ENCODE measurements at regions not wholly inside any gene's neighbourhood (a gene's known extent, or its start where the extent isn't known, plus 50 kb on each side); places are given as distances from the start of the nearest gene placed in this dataset.
A peak's percentile ranks its signal among the peaks of the same experiment; 100 is the strongest.
"Not testable (repeated sequence)": the region's sequence is repeated elsewhere in the genome, so short reads cannot be mapped to it uniquely, and the experiment has no call there.

- DNase-seq (ENCODE audit: low read depth in 4 of 4, low spot score in 3 of 4): peak in 1 of 4 donors; percentile 17
Measured at GRCh38 chr5:62933261-62933660, 354.6 kb downstream of the LRRC70 start.

DNA sequence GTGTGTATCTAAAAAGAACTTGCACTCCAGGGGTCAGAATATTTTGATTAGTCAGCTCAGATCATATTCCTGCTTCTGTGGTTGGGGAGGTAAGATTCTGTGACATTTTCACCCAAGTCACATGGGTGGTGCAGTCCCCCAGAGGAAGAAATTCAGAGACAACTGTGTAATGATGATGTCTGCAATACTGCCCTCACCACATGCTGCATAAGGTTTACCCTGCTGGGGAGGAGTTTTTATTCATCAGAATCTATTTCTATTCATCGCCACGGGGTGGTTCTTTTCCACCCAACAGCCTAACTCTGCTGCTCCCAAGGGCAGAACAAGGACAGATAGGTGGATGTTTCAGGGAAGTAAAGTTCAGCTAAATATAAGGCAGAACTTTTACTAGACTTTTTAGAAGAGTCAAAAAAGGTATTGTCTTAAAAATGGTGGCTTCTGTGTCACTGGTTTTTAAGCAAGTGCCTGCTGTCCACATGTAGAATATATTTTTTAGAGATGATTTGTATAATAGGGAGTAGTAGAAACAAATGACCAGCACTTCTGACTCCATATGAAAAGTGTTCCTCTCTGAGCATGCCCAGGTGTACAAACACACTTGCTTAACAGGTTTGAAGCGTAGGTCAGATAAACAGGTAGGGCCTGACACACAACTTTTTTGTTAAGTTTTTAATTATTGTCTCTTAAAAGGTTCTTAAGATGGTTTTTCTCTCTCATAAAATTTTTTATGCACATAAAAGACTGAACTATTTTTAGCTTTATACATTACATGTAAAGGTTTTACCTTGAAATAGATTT, 352.7 kb downstream of the LRRC70 start:
- DNase-seq (ENCODE audit: low read depth in 4 of 4, low spot score in 3 of 4): no peak

DNA sequence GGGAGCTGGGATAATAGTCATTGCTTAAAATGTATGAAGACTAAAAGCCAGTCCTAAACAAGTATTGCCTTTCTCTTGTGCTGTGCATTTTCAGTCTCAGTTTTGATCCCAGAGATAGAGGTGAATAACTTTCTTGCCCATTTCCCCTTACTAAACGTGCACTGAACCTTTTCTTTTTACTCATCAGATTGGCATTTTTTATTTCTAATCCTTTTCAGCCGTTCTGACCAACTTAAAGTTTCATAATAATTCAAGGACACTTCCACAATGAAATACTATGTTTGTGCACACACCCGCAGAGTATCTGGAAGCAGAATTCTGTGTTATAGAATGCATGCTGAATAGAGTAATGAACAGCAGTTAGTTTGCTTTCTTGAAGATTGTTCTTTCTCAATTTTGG, 343.6 kb downstream of the LRRC70 start:
- no peak for DNase-seq (ENCODE audit: low read depth in 4 of 4, low spot score in 3 of 4)

GRCh38 chr5:62920856-62921255, 342.2 kb downstream of the LRRC70 start:
- no peak for DNase-seq (ENCODE audit: low read depth in 4 of 4, low spot score in 3 of 4)

DNA sequence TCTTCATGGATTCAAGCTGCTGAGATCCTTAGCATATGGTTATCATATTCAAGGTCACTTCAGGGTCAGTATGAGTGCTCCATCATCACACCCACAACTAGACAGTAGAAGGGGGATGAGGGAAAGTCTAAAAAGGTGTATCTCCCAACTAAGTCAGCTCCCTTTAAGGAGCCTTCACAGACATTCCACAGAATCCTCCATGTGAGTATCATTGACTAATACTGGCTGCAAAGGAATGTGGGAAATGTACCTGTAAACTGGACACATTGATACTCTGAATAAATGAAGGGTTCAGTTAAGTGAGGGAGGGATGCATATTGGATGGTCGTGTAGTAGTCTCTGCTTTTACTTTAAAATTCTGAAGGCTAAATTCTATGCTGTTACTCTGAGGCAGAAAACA, 330.7 kb downstream of the LRRC70 start:
- DNase-seq (ENCODE audit: low read depth in 4 of 4, low spot score in 3 of 4): no peak

DNA sequence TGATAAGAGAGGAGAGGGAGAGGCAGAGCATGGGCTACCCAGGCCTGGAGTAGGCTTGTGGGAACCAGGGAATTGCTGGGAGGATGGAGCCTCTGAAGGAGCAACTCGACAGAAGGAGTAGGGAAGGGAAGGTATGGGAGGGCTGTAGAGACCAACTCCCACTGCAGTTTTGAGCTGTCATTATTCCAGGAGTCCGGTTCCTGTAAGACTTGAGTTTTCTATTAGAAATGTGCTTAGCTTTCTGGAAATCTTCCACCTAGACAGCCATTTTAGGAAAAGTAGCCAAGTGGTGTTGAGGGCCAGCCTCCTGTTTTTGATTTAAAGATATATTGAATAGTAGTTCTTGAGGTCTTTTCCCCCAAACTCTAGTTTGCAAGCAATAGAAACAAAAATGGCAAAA, 323.5 kb downstream of the LRRC70 start:
- DNase-seq (ENCODE audit: low read depth in 4 of 4, low spot score in 3 of 4): no peak

DNA sequence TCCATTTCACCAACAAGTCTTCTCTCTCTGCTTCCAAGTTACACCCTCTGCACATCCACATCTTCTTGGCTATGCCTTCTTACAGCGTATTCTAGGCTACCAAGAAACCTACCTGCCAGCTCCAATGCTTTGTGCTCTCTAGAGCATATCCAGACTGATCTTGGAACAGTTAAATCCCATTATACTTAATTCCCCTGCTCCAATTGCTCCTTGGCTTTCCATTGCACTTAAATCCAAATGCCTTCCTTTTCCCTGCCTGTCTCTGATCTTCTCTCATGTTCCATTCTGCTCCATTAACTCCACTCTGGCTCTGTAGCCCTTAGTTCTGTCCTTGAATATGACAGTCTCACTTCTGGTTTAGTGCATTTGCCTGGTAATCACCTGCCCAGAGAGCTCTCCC, 322.4 kb downstream of the LRRC70 start:
- no peak for DNase-seq (ENCODE audit: low read depth in 4 of 4, low spot score in 3 of 4)

DNA sequence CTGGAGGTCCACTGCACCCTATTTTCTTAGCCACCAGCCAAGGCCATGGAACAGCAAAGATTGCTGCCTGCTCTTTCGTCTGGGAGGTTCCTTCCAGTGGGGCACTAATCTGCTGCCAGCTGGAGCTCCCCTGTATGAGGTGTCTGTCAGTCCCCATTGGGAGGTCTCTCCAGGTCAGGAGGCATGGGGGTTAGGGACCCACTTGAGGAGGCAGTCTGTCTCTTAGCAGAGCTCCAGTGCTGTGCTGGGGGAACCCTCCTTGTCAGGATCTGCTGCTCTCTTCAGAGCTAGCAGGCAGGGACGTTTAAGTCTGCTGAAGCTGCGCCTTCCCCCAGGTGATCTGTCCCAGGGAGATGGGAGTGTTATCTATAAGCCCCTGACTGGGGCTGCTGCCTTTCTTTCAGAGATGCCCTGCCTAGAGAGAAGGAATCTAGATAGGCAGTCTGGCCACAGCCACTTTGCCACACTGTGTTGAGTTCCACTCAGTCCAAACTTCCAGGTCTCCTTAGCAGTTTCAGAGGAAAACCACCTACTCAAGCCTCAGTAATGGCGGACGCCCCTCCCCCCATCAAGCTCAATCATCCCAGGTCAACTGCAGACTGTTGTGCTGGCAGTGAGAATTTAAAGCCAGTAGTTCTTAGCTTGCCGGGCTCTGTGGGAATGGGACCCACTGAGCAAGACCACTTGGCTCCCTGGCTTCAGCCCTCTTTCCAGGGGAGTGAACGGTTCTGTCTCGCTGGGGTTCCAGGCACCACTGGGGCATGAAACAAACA, 317.7 kb downstream of the LRRC70 start:
- no peak for DNase-seq (ENCODE audit: low read depth in 4 of 4, low spot score in 3 of 4)

DNA sequence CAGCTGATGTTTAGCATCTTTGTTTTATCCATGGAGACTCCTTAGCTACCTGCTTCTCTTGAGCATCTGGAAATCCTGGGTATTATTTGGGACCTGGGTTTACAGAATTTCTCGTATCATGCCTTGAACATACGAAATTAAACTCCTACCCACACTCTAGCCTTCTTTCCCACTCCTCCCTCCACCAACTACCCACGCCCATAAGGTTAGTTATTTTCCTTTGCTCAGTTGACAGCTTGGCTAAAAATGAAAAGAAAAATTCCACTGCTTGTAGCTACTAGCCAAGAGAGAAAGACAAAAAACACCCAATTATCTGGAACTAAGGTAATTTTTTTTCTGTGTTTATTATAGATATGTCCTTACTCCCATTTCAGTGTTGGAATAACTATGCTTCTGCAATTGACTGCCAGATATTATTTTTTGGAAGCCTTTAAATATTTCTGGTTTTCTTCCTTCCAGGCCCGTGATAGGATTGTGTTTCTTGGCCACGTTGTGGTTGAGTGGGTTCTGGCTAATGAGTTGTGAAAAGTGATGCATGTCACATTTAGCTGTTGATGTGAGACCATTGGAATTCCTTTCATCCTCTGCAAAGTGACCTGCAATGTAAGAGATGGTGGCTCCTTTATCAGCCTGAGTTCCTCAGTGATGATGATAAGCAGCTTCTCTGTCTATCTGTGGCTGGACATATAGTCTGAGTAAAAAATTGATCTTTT, 308.1 kb downstream of the LRRC70 start:
- DNase-seq (ENCODE audit: low read depth in 4 of 4, low spot score in 3 of 4): peak in 3 of 4 donors; percentile 27 to 39 (median 37)

DNA sequence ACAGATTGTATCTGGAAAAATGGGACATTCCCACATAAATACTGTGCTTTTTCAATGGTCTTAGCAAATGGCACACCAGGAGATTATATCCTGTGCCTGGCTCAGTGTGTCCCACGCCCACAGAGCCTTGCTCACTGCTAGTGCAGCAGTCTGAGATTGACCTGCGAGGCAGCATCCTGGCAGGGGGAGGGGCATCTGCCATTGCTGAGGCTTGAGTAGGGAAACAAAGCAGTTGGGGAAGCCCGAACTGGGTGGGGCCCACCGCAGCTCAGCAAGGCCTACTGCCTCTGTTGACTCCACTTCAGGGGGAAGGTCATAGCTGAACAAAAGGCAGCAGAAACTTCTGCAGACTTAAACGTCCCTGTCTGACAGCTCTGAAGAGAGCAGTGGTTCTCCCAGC, 258.7 kb downstream of the LRRC70 start:
- not testable (repeated sequence) for DNase-seq (ENCODE audit: low read depth in 4 of 4, low spot score in 3 of 4)

DNA sequence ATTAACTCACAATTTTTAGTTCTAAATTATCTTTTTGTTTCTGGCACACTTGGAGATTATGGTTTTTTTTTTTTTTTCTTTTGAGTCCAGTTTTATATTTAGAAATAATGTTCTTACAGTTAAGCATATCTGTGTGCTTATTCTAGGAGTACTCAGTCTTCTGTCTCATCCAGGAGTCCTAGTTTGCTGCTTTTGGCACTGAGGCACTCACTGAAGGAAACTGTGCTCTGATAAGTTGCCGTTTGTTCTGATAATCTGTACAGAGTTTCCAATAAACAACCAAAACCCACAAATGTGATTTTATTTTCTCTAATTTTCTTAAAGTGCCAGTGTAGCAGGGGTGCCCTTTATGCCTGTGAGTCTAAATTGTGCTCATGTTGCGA, 251.0 kb downstream of the LRRC70 start:
- no peak for DNase-seq (ENCODE audit: low read depth in 4 of 4, low spot score in 3 of 4)

- no peak for DNase-seq (ENCODE audit: low read depth in 4 of 4, low spot score in 3 of 4)
Measured at GRCh38 chr5:62828742-62829603, 250.4 kb downstream of the LRRC70 start.

DNA sequence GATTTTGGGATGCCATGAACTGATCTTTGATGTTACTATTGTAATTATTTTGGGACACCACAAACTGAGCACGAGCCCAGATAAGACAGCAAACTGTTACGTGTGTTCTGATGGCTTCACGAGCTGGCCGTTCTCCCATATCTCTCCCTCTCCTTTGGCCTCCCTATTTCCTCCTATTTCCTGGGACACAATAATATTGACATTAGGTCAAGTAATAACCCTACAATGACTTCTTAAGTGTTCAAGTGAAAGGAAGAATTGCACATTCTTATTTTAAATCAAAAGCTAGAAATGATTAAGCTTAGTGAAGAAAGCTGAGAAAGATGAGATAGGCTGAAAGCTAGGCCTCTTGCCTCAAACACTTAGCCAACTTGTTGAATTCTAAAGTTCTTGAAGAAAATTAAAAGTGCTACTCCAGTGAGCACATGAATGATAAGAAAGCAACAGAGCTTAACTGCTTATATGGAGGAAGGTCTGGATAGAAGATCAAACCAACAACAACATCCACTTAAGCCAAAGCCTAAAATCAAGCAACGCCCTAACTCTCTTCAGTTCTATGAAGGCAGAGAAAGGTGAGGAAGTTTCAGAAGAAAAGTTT, 247.1 kb downstream of the LRRC70 start:
- no peak for DNase-seq (ENCODE audit: low read depth in 4 of 4, low spot score in 3 of 4)

DNA sequence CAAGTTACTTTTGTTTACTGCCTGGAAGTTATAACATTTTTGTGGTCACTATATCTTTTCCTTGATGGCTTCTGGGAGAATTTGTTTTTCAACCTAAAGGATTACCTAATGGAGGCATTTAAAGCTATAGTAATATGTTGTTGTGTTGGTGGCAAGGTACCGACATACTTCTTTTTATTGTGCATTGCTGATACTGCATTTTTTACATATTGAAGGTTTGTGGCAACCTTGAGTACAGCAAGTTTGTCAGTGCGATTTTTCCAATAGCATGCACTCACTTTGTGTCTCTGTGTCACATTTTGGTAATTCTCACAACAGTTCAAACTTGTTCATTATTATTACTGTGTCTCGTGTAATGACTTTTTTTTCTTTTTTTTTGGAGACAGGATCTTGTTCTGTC, 246.3 kb downstream of the LRRC70 start:
- no peak for DNase-seq (ENCODE audit: low read depth in 4 of 4, low spot score in 3 of 4)

- not testable (repeated sequence) for DNase-seq (ENCODE audit: low read depth in 4 of 4, low spot score in 3 of 4)
Measured at GRCh38 chr5:62817043-62817442, 238.4 kb downstream of the LRRC70 start.

DNA sequence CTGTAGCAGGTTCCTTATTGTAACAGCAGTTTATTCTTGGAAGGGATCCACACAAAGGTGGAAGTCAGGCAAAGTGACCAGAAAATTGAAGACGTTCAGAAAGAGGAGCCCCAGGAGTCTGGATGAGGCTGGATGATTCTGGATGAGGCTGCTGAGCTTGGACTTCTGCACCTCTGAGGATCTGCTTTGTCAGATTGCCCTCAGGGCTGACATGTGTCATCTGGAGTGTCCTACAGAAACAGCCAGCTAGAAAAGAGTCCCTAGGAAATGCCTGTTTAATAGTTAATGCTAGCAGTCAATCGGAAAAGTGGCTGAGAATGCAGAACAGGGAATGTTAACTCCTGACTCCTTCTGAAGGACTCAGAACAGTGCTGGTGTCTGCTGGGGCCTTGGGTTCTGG, 236.4 kb downstream of the LRRC70 start:
- no peak for DNase-seq (ENCODE audit: low read depth in 4 of 4, low spot score in 3 of 4)

- no peak for DNase-seq (ENCODE audit: low read depth in 4 of 4, low spot score in 3 of 4)
Measured at GRCh38 chr5:62812621-62813255, 234.1 kb downstream of the LRRC70 start.

- not testable (repeated sequence) for DNase-seq (ENCODE audit: low read depth in 4 of 4, low spot score in 3 of 4)
Measured at GRCh38 chr5:62804819-62805218, 226.2 kb downstream of the LRRC70 start.

- no peak for DNase-seq (ENCODE audit: low read depth in 4 of 4, low spot score in 3 of 4)
Measured at GRCh38 chr5:62795926-62796325, 217.3 kb downstream of the LRRC70 start.

- DNase-seq (ENCODE audit: low read depth in 4 of 4, low spot score in 3 of 4): no peak
Measured at GRCh38 chr5:62794456-62794855, 215.8 kb downstream of the LRRC70 start.

Data from left renal pelvis (tissue), 4 donors.